SK-N-SH treated with all-trans-retinoic acid at 6 μM for 48 hours (cell line): ENCODE measurements at regions not wholly inside any gene's neighbourhood (a gene's known extent, or its start where the extent isn't known, plus 50 kb on each side); places are given as distances from the start of the nearest gene placed in this dataset.

Experiments used
- ATAC-seq: fragments of 200-7000 bp; cut with Tn5 transposase; 3 replicates; pipeline ENCODE4 v1.9.1; 2020; ENCODE audit warnings: mild to moderate bottlenecking, moderate library complexity
- ARNTL ChIP-seq: fragments of 450-650 bp; formaldehyde crosslinking; IDR thresholded peaks from 2 replicates; pipeline ENCODE4 v1.5.0; 2020; ENCODE audit warnings: low read depth, mild to moderate bottlenecking, moderate library complexity, borderline replicate concordance
- BACH2 ChIP-seq: fragments of 250-450 bp; sonication (Bioruptor Pico); IDR thresholded peaks from 2 replicates; pipeline ENCODE4 v1.9.0; 2021; ENCODE audit warnings: mild to moderate bottlenecking, borderline replicate concordance
- CSDC2 ChIP-seq: fragments of 250-450 bp; sonication (Bioruptor Pico); IDR thresholded peaks from 2 replicates; pipeline ENCODE4 v1.5.0; 2020; ENCODE audit warnings: mild to moderate bottlenecking, moderate library complexity
- CSRNP3 ChIP-seq: fragments of 250-450 bp; sonication (Bioruptor Pico); IDR thresholded peaks from 2 replicates; pipeline ENCODE4 v1.5.1; 2021; ENCODE audit warnings: mild to moderate bottlenecking, moderate library complexity
- ESRRG ChIP-seq: fragments of 250-450 bp; sonication (Bioruptor Pico); IDR thresholded peaks from 2 replicates; pipeline ENCODE4 v1.6.1; 2021; ENCODE audit warnings: mild to moderate bottlenecking
- GLIS3 ChIP-seq: fragments of 250-450 bp; sonication (Bioruptor Pico); IDR thresholded peaks from 2 replicates; pipeline ENCODE4 v1.5.0; 2020; ENCODE audit warnings: mild to moderate bottlenecking, moderate library complexity
- ISL1 ChIP-seq: fragments of 250-450 bp; sonication (Bioruptor Pico); IDR thresholded peaks from 2 replicates; pipeline ENCODE4 v2.1.2; 2022; ENCODE audit warnings: mild to moderate bottlenecking, moderate library complexity
- OSR1 ChIP-seq: fragments of 250-450 bp; sonication (Bioruptor Pico); IDR thresholded peaks from 2 replicates; pipeline ENCODE4 v1.8.0; 2022; ENCODE audit warnings: moderate library complexity, mild to moderate bottlenecking, inconsistent platforms
- POU6F1 ChIP-seq: fragments of 250-450 bp; sonication (Bioruptor Pico); IDR thresholded peaks from 2 replicates; pipeline ENCODE4 v1.8.0; 2021; ENCODE audit warnings: low read depth, mild to moderate bottlenecking, moderate library complexity, borderline replicate concordance
- PPARA ChIP-seq: fragments of 250-450 bp; sonication (Bioruptor Pico); IDR thresholded peaks from 2 replicates; pipeline ENCODE4 v1.5.0; 2020; ENCODE audit warnings: mild to moderate bottlenecking, borderline replicate concordance
- RARB ChIP-seq: fragments of 250-450 bp; sonication (Bioruptor Pico); IDR thresholded peaks from 2 replicates; pipeline ENCODE4 v1.8.0; 2021; ENCODE audit warnings: mild to moderate bottlenecking, moderate library complexity
- SNAI2 ChIP-seq: fragments of 250-450 bp; sonication (Bioruptor Pico); IDR thresholded peaks from 2 replicates; pipeline ENCODE4 v1.5.0; 2020; ENCODE audit warnings: mild to moderate bottlenecking, moderate library complexity
- TCF4 ChIP-seq: fragments of 250-450 bp; sonication (Bioruptor Pico); IDR thresholded peaks from 2 replicates; pipeline ENCODE4 v1.8.0; 2021; ENCODE audit warnings: mild to moderate bottlenecking, moderate library complexity, borderline replicate concordance
- TOX ChIP-seq: fragments of 250-450 bp; sonication (Bioruptor Pico); IDR thresholded peaks from 2 replicates; pipeline ENCODE4 v1.8.0; 2021; ENCODE audit warnings: mild to moderate bottlenecking, moderate library complexity, borderline replicate concordance
- ZC3H10 ChIP-seq: fragments of 250-450 bp; sonication (Bioruptor Pico); IDR thresholded peaks from 2 replicates; pipeline ENCODE4 v1.5.1; 2021; ENCODE audit warnings: mild to moderate bottlenecking, moderate library complexity
- ZFP3 ChIP-seq: fragments of 250-450 bp; sonication (Bioruptor Pico); IDR thresholded peaks from 2 replicates; pipeline ENCODE4 v1.5.0; 2020; ENCODE audit warnings: mild to moderate bottlenecking, moderate library complexity
- ZFP30 ChIP-seq: fragments of 450-650 bp; formaldehyde crosslinking; IDR thresholded peaks from 2 replicates; pipeline ENCODE4 v1.5.0; 2022; ENCODE audit warnings: mild to moderate bottlenecking, moderate library complexity
- ZNF565 ChIP-seq: fragments of 450-650 bp; formaldehyde crosslinking; conservative IDR thresholded peaks from 2 replicates; pipeline ENCODE4 v1.5.0; 2020; ENCODE audit warnings: low read depth, mild to moderate bottlenecking, moderate library complexity
- ZNF70 ChIP-seq: fragments of 450-650 bp; formaldehyde crosslinking; IDR thresholded peaks from 2 replicates; pipeline ENCODE4 v1.5.0; 2020; ENCODE audit warnings: mild to moderate bottlenecking, moderate library complexity
- ZNF8 ChIP-seq: fragments of 450-650 bp; formaldehyde crosslinking; IDR thresholded peaks from 2 replicates; pipeline ENCODE4 v1.5.0; 2020; ENCODE audit warnings: mild to moderate bottlenecking, moderate library complexity
- TF ChIP-seq, protein P1 (sequence below): fragments of 250-450 bp; sonication (Bioruptor Pico); IDR thresholded peaks from 2 replicates; pipeline ENCODE4 v1.5.1; 2020; ENCODE audit warnings: low read depth, mild to moderate bottlenecking, moderate library complexity
- TF ChIP-seq, protein P2 (sequence below): fragments of 250-450 bp; sonication (Bioruptor Pico); IDR thresholded peaks from 2 replicates; pipeline ENCODE4 v1.8.0; 2020; ENCODE audit warnings: mild to moderate bottlenecking, moderate library complexity, borderline replicate concordance
- TF ChIP-seq, protein P3 (sequence below): fragments of 250-450 bp; sonication (Bioruptor Pico); IDR thresholded peaks from 2 replicates; pipeline ENCODE4 v1.5.0; 2020; ENCODE audit warnings: mild to moderate bottlenecking, moderate library complexity

- ATAC-seq: no peak
- TF ChIP-seq TOX (CRISPR knock-in tag) (no peak), ZFP3 (no peak), ZNF70 (no peak), RARB (CRISPR knock-in tag) (no peak), ZC3H10 (CRISPR knock-in tag) (no peak), CSRNP3 (CRISPR knock-in tag) (no peak), OSR1 (no peak), SNAI2 (CRISPR knock-in tag) (no peak), GLIS3 (CRISPR knock-in tag) (no peak), CSDC2 (CRISPR knock-in tag) (no peak), ARNTL (CRISPR knock-in tag) (no peak), ISL1 (no peak), TCF4 (CRISPR knock-in tag) (no peak), ZFP30 (CRISPR knock-in tag) (no peak), BACH2 (no peak), ESRRG (no peak), POU6F1 (CRISPR knock-in tag) (no peak), ZNF8 (CRISPR knock-in tag) (no peak), ZNF565 (CRISPR knock-in tag) (no peak)
- TF ChIP-seq, protein P1, sequence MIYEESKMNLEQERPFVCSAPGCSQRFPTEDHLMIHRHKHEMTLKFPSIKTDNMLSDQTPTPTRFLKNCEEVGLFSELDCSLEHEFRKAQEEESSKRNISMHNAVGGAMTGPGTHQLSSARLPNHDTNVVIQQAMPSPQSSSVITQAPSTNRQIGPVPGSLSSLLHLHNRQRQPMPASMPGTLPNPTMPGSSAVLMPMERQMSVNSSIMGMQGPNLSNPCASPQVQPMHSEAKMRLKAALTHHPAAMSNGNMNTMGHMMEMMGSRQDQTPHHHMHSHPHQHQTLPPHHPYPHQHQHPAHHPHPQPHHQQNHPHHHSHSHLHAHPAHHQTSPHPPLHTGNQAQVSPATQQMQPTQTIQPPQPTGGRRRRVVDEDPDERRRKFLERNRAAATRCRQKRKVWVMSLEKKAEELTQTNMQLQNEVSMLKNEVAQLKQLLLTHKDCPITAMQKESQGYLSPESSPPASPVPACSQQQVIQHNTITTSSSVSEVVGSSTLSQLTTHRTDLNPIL (CRISPR knock-in tag): no peak
These were observed 359.3 kb downstream of the PLPP3 start for GRCh38 chr1:56220021-56220420.

- no peak for TF ChIP-seq ZFP3
- TF ChIP-seq, protein P2, sequence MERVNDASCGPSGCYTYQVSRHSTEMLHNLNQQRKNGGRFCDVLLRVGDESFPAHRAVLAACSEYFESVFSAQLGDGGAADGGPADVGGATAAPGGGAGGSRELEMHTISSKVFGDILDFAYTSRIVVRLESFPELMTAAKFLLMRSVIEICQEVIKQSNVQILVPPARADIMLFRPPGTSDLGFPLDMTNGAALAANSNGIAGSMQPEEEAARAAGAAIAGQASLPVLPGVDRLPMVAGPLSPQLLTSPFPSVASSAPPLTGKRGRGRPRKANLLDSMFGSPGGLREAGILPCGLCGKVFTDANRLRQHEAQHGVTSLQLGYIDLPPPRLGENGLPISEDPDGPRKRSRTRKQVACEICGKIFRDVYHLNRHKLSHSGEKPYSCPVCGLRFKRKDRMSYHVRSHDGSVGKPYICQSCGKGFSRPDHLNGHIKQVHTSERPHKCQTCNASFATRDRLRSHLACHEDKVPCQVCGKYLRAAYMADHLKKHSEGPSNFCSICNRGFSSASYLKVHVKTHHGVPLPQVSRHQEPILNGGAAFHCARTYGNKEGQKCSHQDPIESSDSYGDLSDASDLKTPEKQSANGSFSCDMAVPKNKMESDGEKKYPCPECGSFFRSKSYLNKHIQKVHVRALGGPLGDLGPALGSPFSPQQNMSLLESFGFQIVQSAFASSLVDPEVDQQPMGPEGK (CRISPR knock-in tag): no peak
- TF ChIP-seq ZNF565 (CRISPR knock-in tag): no peak
- no peak for TF ChIP-seq BACH2
- no peak for TF ChIP-seq ZC3H10 (CRISPR knock-in tag)
- no peak for ATAC-seq
These were observed 361.3 kb downstream of the PLPP3 start for GRCh38 chr1:56218023-56218422.

DNA sequence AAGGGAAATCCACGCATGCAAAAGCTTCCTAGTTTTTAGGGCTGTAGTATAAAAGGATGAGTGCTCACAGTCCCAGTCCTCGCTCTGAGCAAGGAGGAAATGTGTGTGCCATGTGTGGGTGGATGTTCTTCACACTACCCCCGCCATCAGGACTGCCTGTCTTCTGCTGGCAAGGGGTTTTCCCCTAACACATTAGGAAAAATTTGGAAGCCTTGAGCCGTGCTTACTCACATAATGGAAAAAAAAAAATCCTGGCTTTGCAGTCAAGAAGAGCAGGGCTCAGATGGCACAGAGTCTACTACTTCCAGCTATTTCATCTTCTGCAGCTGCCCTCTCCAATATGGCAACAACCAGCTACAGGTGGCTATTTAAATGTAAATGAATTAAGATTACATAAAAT is 363.1 kb downstream of the PLPP3 start:
- no peak; the same call in 2 of the 3 replicates for ATAC-seq
- TF ChIP-seq ZNF70 (0 out of 2 replicates have a peak, but pooled peaks have one; percentile 31), ZNF565 (CRISPR knock-in tag) (no peak)

GRCh38 chr1:56215771-56216170 is 363.6 kb downstream of the PLPP3 start:
- ATAC-seq: no peak

More at GRCh38 chr1:56215771-56216170, 363.6 kb downstream of the PLPP3 start:
- no peak for TF ChIP-seq PPARA
- TF ChIP-seq BACH2: no peak
- TF ChIP-seq ESRRG: no peak
- TF ChIP-seq ZNF565 (CRISPR knock-in tag): no peak
- TF ChIP-seq ZFP30 (CRISPR knock-in tag): no peak
- TF ChIP-seq, protein P3, sequence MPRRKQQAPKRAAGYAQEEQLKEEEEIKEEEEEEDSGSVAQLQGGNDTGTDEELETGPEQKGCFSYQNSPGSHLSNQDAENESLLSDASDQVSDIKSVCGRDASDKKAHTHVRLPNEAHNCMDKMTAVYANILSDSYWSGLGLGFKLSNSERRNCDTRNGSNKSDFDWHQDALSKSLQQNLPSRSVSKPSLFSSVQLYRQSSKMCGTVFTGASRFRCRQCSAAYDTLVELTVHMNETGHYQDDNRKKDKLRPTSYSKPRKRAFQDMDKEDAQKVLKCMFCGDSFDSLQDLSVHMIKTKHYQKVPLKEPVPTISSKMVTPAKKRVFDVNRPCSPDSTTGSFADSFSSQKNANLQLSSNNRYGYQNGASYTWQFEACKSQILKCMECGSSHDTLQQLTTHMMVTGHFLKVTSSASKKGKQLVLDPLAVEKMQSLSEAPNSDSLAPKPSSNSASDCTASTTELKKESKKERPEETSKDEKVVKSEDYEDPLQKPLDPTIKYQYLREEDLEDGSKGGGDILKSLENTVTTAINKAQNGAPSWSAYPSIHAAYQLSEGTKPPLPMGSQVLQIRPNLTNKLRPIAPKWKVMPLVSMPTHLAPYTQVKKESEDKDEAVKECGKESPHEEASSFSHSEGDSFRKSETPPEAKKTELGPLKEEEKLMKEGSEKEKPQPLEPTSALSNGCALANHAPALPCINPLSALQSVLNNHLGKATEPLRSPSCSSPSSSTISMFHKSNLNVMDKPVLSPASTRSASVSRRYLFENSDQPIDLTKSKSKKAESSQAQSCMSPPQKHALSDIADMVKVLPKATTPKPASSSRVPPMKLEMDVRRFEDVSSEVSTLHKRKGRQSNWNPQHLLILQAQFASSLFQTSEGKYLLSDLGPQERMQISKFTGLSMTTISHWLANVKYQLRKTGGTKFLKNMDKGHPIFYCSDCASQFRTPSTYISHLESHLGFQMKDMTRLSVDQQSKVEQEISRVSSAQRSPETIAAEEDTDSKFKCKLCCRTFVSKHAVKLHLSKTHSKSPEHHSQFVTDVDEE (CRISPR knock-in tag): no peak
- TF ChIP-seq CSRNP3 (CRISPR knock-in tag): no peak
